H1 (cell line): ENCODE measurements at regions not wholly inside any gene's neighbourhood (a gene's known extent, or its start where the extent isn't known, plus 50 kb on each side); places are given as distances from the start of the nearest gene placed in this dataset.
"Not testable (repeated sequence)": the region's sequence is repeated elsewhere in the genome, so short reads cannot be mapped to it uniquely, and the experiment has no call there.

Experiments used
- CTCF ChIA-PET: fragments of 300-600 bp; sonication (Branson Sonifier 250); formaldehyde crosslinking; loops from one replicate; lab custom pipeline; 2021; ENCODE audit not compliant: partially characterized antibody; lab: Charles Lee
- POLR2A ChIA-PET: fragments of 300-600 bp; sonication (Branson Sonifier 250); formaldehyde crosslinking; loops from one replicate; lab custom pipeline; 2021; ENCODE audit warnings: inconsistent platforms; ENCODE audit not compliant: partially characterized antibody; lab: Charles Lee
- DNase-seq, 2 experiments: peaks; one replicate each; pipeline versions ENCODE4 v3.0.0 to v3.0.0-alpha.2; 2010 to 2022; ENCODE audit warnings: low spot score in 2 of 2, low read depth in 1 of 2, mixed read lengths in 1 of 2
- FAIRE-seq: peaks from 2 replicates; lab custom pipeline; 2011; peaks lifted over from hg19 to GRCh38; lab: Jason Lieb, UNC
- H2AFZ ChIP-seq: 2 replicates; pipeline ENCODE4 v1.8.1; 2012; ENCODE audit warnings: low read length, inconsistent platforms
- H2AK5ac ChIP-seq: 2 replicates; pipeline ENCODE4 v1.6.1; 2013; ENCODE audit warnings: low read depth, low read length
- H2BK120ac ChIP-seq: replicated peaks from 2 replicates; pipeline ENCODE3; 2013; ENCODE audit warnings: low read depth, low read length, inconsistent platforms
- H2BK12ac ChIP-seq: 2 replicates; pipeline ENCODE4 v1.6.1; 2013; ENCODE audit warnings: low read depth, low read length
- H2BK15ac ChIP-seq: 2 replicates; pipeline ENCODE4 v1.6.1; 2013; ENCODE audit warnings: low read length
- H2BK20ac ChIP-seq: 2 replicates; pipeline ENCODE4 v1.6.1; 2013; ENCODE audit warnings: low read length
- H2BK5ac ChIP-seq: 2 replicates; pipeline ENCODE4 v1.6.1; 2013; ENCODE audit warnings: low read depth, low read length
- H3K14ac ChIP-seq: 2 replicates; pipeline ENCODE4 v1.6.1; 2013; ENCODE audit warnings: inconsistent platforms; ENCODE audit not compliant: insufficient read length
- H3K18ac ChIP-seq: 2 replicates; pipeline ENCODE4 v1.6.1; 2013; ENCODE audit warnings: low read length; ENCODE audit errors: extremely low read depth
- H3K23ac ChIP-seq: 2 replicates; pipeline ENCODE4 v1.6.1; 2013; ENCODE audit warnings: inconsistent platforms; ENCODE audit not compliant: insufficient read length
- H3K23me2 ChIP-seq: 2 replicates; pipeline ENCODE4 v1.6.1; 2013; ENCODE audit warnings: low read depth, low read length
- H3K27ac ChIP-seq: 2 replicates; pipeline ENCODE4 v1.6.1; 2011; ENCODE audit warnings: low read depth, low read length, inconsistent platforms
- H3K27me3 ChIP-seq, 4 experiments: replicated peaks in 1 of 4; 1 replicate in 1 of 4; 2 replicates in 3 of 4; pipeline versions ENCODE4 v1.6.1 to v1.8.1; 2011 to 2013; ENCODE audit warnings: low read length in 3 of 4, mild to moderate bottlenecking in 3 of 4, inconsistent platforms in 2 of 4, mixed read lengths in 2 of 4, moderate library complexity in 1 of 4; ENCODE audit not compliant: control insufficient read depth in 3 of 4, insufficient read depth in 3 of 4; ENCODE audit errors: extremely low read depth in 1 of 4
- H3K36me3 ChIP-seq, 4 experiments: 2 replicates each; pipeline versions ENCODE4 v1.6.1 to v1.8.1; 2011 to 2013; ENCODE audit warnings: mild to moderate bottlenecking in 4 of 4, low read length in 3 of 4, moderate library complexity in 2 of 4, control low read depth in 1 of 4, inconsistent platforms in 1 of 4; ENCODE audit not compliant: insufficient read depth in 4 of 4, control insufficient read depth in 2 of 4
- H3K4ac ChIP-seq: replicated peaks from 2 replicates; pipeline ENCODE3; 2013; ENCODE audit warnings: low read length, low read depth, mixed read lengths, inconsistent platforms; ENCODE audit not compliant: insufficient read length
- H3K4me1 ChIP-seq, 4 experiments: replicated peaks in 1 of 4; 1 replicate in 1 of 4; 2 replicates in 3 of 4; pipeline versions ENCODE4 v1.6.1 to v1.8.1; 2011 to 2013; ENCODE audit warnings: low read length in 3 of 4, inconsistent platforms in 2 of 4, mixed read lengths in 1 of 4; ENCODE audit not compliant: insufficient read depth in 4 of 4, control insufficient read depth in 3 of 4
- H3K4me2 ChIP-seq, 2 experiments: 2 replicates each; pipeline versions ENCODE4 v1.6.1 to v1.8.1; 2011 to 2013; ENCODE audit warnings: low read depth in 2 of 2, low read length in 2 of 2, control low read depth in 1 of 2, inconsistent platforms in 1 of 2, mild to moderate bottlenecking in 1 of 2; ENCODE audit not compliant: insufficient read depth in 1 of 2
- H3K4me3 ChIP-seq, 4 experiments: fragments of 200-600, 300-600 bp in 1 of 4; sonication (generic), shearing (Covaris generic), sonication (Bioruptor Twin) in 1 of 4; 2 replicates each; pipeline versions ENCODE4 v1.5.1 to v1.8.1; 2011 to 2016; ENCODE audit warnings: low read length in 4 of 4, low read depth in 3 of 4, control low read depth in 2 of 4, inconsistent platforms in 2 of 4, mild to moderate bottlenecking in 2 of 4, mixed read lengths in 1 of 4, moderate library complexity in 1 of 4; ENCODE audit not compliant: insufficient read depth in 2 of 4; ENCODE audit errors: extremely low read depth in 1 of 4
- H3K56ac ChIP-seq: replicated peaks from 2 replicates; pipeline ENCODE3; 2013; ENCODE audit warnings: low read depth, mild to moderate bottlenecking, mixed read lengths, low read length, inconsistent platforms; ENCODE audit not compliant: insufficient read length
- H3K79me1 ChIP-seq: 2 replicates; pipeline ENCODE4 v1.6.1; 2013; ENCODE audit warnings: low read depth, low read length, control low read depth
- H3K79me2 ChIP-seq, 2 experiments: 2 replicates each; pipeline versions ENCODE4 v1.6.1 to v1.8.1; 2012 to 2013; ENCODE audit warnings: low read length in 2 of 2, mild to moderate bottlenecking in 2 of 2, inconsistent platforms in 1 of 2; ENCODE audit not compliant: insufficient read depth in 2 of 2, control insufficient read depth in 1 of 2
- H3K9ac ChIP-seq, 4 experiments: replicated peaks in 1 of 4; 1 replicate in 1 of 4; 2 replicates in 3 of 4; pipeline versions ENCODE4 v1.6.1 to v1.8.1; 2011 to 2013; ENCODE audit warnings: low read depth in 3 of 4, low read length in 3 of 4, control low read depth in 2 of 4, mild to moderate bottlenecking in 2 of 4, moderate library complexity in 2 of 4, inconsistent platforms in 1 of 4; ENCODE audit errors: extremely low read depth in 1 of 4
- H3K9me3 ChIP-seq, 2 experiments: 2 replicates each; pipeline versions ENCODE4 v1.6.1 to v1.8.1; 2012 to 2013; ENCODE audit warnings: mild to moderate bottlenecking in 2 of 2, moderate library complexity in 2 of 2, control low read depth in 1 of 2, inconsistent platforms in 1 of 2, low read depth in 1 of 2, low read length in 1 of 2, mixed read lengths in 1 of 2; ENCODE audit not compliant: insufficient read depth in 2 of 2
- H4K20me1 ChIP-seq, 2 experiments: replicated peaks in 1 of 2; 2 replicates each; pipeline versions ENCODE3 to v1.8.1; 2011 to 2013; ENCODE audit warnings: inconsistent platforms in 2 of 2, low read length in 2 of 2, mild to moderate bottlenecking in 1 of 2; ENCODE audit not compliant: insufficient read depth in 2 of 2, control insufficient read depth in 1 of 2
- H4K5ac ChIP-seq: 2 replicates; pipeline ENCODE4 v1.6.1; 2013; ENCODE audit warnings: low read length, low read depth, mixed read lengths, inconsistent platforms; ENCODE audit not compliant: insufficient read length
- H4K8ac ChIP-seq: 2 replicates; pipeline ENCODE4 v1.8.0; 2013; ENCODE audit warnings: mild to moderate bottlenecking, moderate library complexity, low read length, inconsistent platforms; ENCODE audit not compliant: insufficient read depth; ENCODE audit errors: extremely low read depth
- H4K91ac ChIP-seq: replicated peaks from 2 replicates; pipeline ENCODE3; 2013; ENCODE audit warnings: low read length, mixed read lengths, inconsistent platforms; ENCODE audit not compliant: insufficient read length
- CEBPB ChIP-seq: IDR thresholded peaks from 2 replicates; pipeline ENCODE4 v1.6.1; 2012; ENCODE audit warnings: low read depth, low read length
- WGBS, 2 experiments: shearing (Covaris generic) in 1 of 2; methylation state at CpG; one replicate each; pipeline versions ENCODE4 v1.1.6 to v1.1.7; 2013 to 2015; ENCODE audit warnings: low lambda C conversion rate in 2 of 2, mixed read lengths in 2 of 2, inconsistent platforms in 1 of 2, low coverage in 1 of 2, missing lambda C conversion rate in 1 of 2; ENCODE audit not compliant: insufficient replicate concordance in 2 of 2, insufficient coverage in 1 of 2, insufficient read length in 1 of 2; ENCODE audit errors: extremely low coverage in 1 of 2, missing lambda C conversion rate in 1 of 2; 5-methylcytosine and 5-hydroxymethylcytosine counted together

GRCh38 chr3:31327826-31328357, 204.8 kb upstream of the STT3B start:
- not testable (repeated sequence) for H2BK120ac ChIP-seq

More at GRCh38 chr3:31327826-31328357, 204.8 kb upstream of the STT3B start:
- H3K79me2 ChIP-seq, H4K5ac ChIP-seq, H2BK12ac ChIP-seq, H3K4ac ChIP-seq, H2BK20ac ChIP-seq, H4K20me1 ChIP-seq, H3K4me1 ChIP-seq, H2AFZ ChIP-seq, FAIRE-seq, H2AK5ac ChIP-seq, H3K18ac ChIP-seq, H4K8ac ChIP-seq, H2BK15ac ChIP-seq, H3K14ac ChIP-seq, DNase-seq, H3K79me1 ChIP-seq, H3K4me2 ChIP-seq, H3K56ac ChIP-seq, H3K9ac ChIP-seq, H2BK5ac ChIP-seq, H4K91ac ChIP-seq, H3K9me3 ChIP-seq, H3K23ac ChIP-seq, H3K27ac ChIP-seq, CTCF ChIA-PET, H3K23me2 ChIP-seq, H3K36me3 ChIP-seq, H3K4me3 ChIP-seq, H3K27me3 ChIP-seq, POLR2A ChIA-PET: not testable (repeated sequence)
- TF ChIP-seq CEBPB = peak; percentile 60; the same call in 1 of the 2 replicates
- 93% methylated on average over 3 of the region's 3 CpGs; no CpG with 5 or more reads in 1 of the 2 experiments for WGBS, 2 experiments
